OCI-LY1 (cell line): ENCODE measurements at regions not wholly inside any gene's neighbourhood (a gene's known extent, or its start where the extent isn't known, plus 50 kb on each side); places are given as distances from the start of the nearest gene placed in this dataset.
"Not testable (repeated sequence)": the region's sequence is repeated elsewhere in the genome, so short reads cannot be mapped to it uniquely, and the experiment has no call there.

Source experiments
- H2AFZ ChIP-seq: fragments of 200-600 bp; sonication (generic), shearing (Covaris generic); 2 replicates; pipeline ENCODE4 v1.6.0; 2014; ENCODE audit warnings: antibody characterized with exemption, mild to moderate bottlenecking, low read length
- H3F3A ChIP-seq: fragments of 200-600 bp; sonication (generic), shearing (Covaris generic); 2 replicates; pipeline ENCODE4 v1.6.0; 2014; ENCODE audit warnings: mild to moderate bottlenecking, antibody characterized with exemption, low read length, moderate library complexity; ENCODE audit not compliant: insufficient read depth
- H3K27ac ChIP-seq: fragments of 200-600 bp; sonication (generic); 2 replicates; pipeline ENCODE4 v1.5.1; 2014; ENCODE audit warnings: low read length, mixed run types, mild to moderate bottlenecking, low read depth; ENCODE audit not compliant: poor library complexity, severe bottlenecking
- H3K27me3 ChIP-seq: fragments of 200-600 bp; sonication (generic); 2 replicates; pipeline ENCODE4 v1.6.0; 2014; ENCODE audit warnings: antibody characterized with exemption, mild to moderate bottlenecking, low read length, moderate library complexity; ENCODE audit not compliant: insufficient read depth
- H3K36me3 ChIP-seq: fragments of 200-600 bp; sonication (generic); 2 replicates; pipeline ENCODE4 v1.6.1; 2014; ENCODE audit warnings: mild to moderate bottlenecking, antibody characterized with exemption, low read length, moderate library complexity, mixed read lengths; ENCODE audit not compliant: insufficient read depth
- H3K4me1 ChIP-seq: fragments of 200-600 bp; sonication (generic); 2 replicates; pipeline ENCODE4 v1.5.1; 2014; ENCODE audit warnings: mild to moderate bottlenecking, low read length, moderate library complexity; ENCODE audit not compliant: insufficient read depth, severe bottlenecking
- H3K4me2 ChIP-seq: fragments of 200-600 bp; sonication (generic), shearing (Covaris generic); 2 replicates; pipeline ENCODE4 v1.6.1; 2014; ENCODE audit warnings: low read length
- H3K4me3 ChIP-seq: fragments of 200-600 bp; sonication (generic); 2 replicates; pipeline ENCODE4 v1.5.1; 2014; ENCODE audit warnings: low read length, low read depth, mild to moderate bottlenecking, mixed read lengths; ENCODE audit not compliant: poor library complexity, severe bottlenecking
- H3K79me2 ChIP-seq: fragments of 200-600 bp; shearing (Covaris generic); 2 replicates; pipeline ENCODE4 v1.6.1; 2016; ENCODE audit warnings: mixed run types, low read length, mixed read lengths; ENCODE audit not compliant: insufficient read depth
- H3K9ac ChIP-seq: fragments of 200-600 bp; sonication (generic), shearing (Covaris generic); 2 replicates; pipeline ENCODE4 v1.6.1; 2014; ENCODE audit warnings: mild to moderate bottlenecking, low read length, mixed read lengths
- H3K9me2 ChIP-seq: fragments of 200-600 bp; sonication (generic), shearing (Covaris generic); 2 replicates; pipeline ENCODE4 v1.6.1; 2014; ENCODE audit warnings: low read depth, mild to moderate bottlenecking, low read length, mixed read lengths
- H3K9me3 ChIP-seq: fragments of 200-600 bp; shearing (Covaris generic); 2 replicates; pipeline ENCODE4 v1.6.1; 2014; ENCODE audit warnings: low read length, mixed read lengths
- H4K20me1 ChIP-seq: fragments of 200-600 bp; sonication (generic), shearing (Covaris generic); 2 replicates; pipeline ENCODE4 v1.6.0; 2016; ENCODE audit warnings: mild to moderate bottlenecking, low read length; ENCODE audit not compliant: insufficient read depth
- EZH2 ChIP-seq: fragments of 200-600 bp; sonication (generic), shearing (Covaris generic); IDR thresholded peaks from 2 replicates; pipeline ENCODE4 v1.8.0; 2017; ENCODE audit warnings: borderline replicate concordance, mixed run types, mild to moderate bottlenecking, antibody characterized with exemption, low read length, moderate library complexity, mixed read lengths
- TF ChIP-seq, protein P1 (sequence below): fragments of 200-600 bp; sonication (generic), shearing (Covaris generic); IDR thresholded peaks from 2 replicates; pipeline ENCODE4 v1.5.1; 2017; ENCODE audit warnings: mild to moderate bottlenecking, antibody characterized with exemption, low read length, moderate library complexity, mixed read lengths

- H3K4me1 ChIP-seq = no peaks in the 10 kb centered on the region
- no peak overlapping the region for H3K9ac ChIP-seq
- H3K27ac ChIP-seq = no peak overlapping the region
- no peak overlapping the region for H3K4me3 ChIP-seq
- H2AFZ ChIP-seq = no peak overlapping the region
- H3F3A ChIP-seq = no peaks in the 10 kb centered on the region
- H3K36me3 ChIP-seq = no peaks in the 10 kb centered on the region
- no peak for TF ChIP-seq EZH2
- H3K9me3 ChIP-seq = no peaks in the 10 kb centered on the region
- no peaks in the 10 kb centered on the region for H3K79me2 ChIP-seq
- no peak overlapping the region for H3K4me2 ChIP-seq
- no peaks in the 10 kb centered on the region for H3K9me2 ChIP-seq
- H4K20me1 ChIP-seq = no peaks in the 10 kb centered on the region
- H3K27me3 ChIP-seq = no peaks in the 10 kb centered on the region
Observed at GRCh38 chr12:111242184-111242583, 126.7 kb downstream of the PHETA1 start.

DNA sequence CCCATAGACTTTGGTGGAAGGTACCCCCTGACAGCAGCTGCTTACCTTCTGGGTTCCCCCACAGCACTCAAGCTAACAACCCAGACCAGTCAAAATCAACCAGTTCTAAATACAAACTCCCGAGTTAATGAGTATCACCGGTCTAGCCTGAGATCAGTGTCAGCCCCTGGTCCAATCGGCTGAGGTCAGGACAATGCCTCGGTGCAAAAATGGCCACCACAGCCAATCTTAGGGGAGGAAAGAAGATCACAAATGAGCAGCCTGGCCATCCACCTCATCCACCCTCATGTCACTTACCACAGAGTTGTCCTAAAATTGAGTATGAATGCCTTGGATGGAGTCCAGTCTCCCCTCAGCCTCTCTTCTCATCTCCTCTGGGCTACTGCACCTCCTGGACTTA is 128.5 kb downstream of the PHETA1 start:
- Histone ChIP-seq H3K9ac (no peak overlapping the region), H3K36me3 (no peaks in the 10 kb centered on the region), H3K9me2 (no peaks in the 10 kb centered on the region), H2AFZ (no peak overlapping the region), H3K4me2 (no peak overlapping the region), H3K9me3 (no peaks in the 10 kb centered on the region), H3K79me2 (no peaks in the 10 kb centered on the region), H3K27ac (no peak overlapping the region), H3K27me3 (no peaks in the 10 kb centered on the region), H4K20me1 (no peaks in the 10 kb centered on the region), H3K4me3 (no peak overlapping the region), H3F3A (no peaks in the 10 kb centered on the region), H3K4me1 (no peaks in the 10 kb centered on the region)
- no peak for TF ChIP-seq EZH2
- TF ChIP-seq, protein P1, sequence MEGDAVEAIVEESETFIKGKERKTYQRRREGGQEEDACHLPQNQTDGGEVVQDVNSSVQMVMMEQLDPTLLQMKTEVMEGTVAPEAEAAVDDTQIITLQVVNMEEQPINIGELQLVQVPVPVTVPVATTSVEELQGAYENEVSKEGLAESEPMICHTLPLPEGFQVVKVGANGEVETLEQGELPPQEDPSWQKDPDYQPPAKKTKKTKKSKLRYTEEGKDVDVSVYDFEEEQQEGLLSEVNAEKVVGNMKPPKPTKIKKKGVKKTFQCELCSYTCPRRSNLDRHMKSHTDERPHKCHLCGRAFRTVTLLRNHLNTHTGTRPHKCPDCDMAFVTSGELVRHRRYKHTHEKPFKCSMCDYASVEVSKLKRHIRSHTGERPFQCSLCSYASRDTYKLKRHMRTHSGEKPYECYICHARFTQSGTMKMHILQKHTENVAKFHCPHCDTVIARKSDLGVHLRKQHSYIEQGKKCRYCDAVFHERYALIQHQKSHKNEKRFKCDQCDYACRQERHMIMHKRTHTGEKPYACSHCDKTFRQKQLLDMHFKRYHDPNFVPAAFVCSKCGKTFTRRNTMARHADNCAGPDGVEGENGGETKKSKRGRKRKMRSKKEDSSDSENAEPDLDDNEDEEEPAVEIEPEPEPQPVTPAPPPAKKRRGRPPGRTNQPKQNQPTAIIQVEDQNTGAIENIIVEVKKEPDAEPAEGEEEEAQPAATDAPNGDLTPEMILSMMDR = no peak

DNA sequence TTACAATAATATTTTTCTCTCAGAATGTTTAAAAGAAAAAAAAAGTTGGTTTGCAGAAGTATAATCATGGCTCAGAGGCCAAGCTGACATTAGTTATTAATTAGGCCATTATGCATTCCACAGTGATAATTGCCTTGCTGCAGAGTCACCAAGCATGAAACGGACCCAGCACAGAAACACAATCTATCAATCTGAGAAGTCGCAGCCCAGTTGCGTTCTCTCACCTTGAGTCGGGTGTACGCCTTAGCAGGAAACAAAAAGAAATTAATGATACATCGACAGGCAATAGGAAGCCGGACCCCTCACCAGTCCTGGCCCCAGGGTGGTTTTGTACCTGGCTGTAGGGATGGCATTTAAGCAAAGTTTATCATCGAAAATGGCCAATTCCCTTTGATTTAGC is 129.7 kb downstream of the PHETA1 start:
- no peaks in the 10 kb centered on the region for H3K79me2 ChIP-seq
- H3K4me3 ChIP-seq = no peak overlapping the region
- H3K9ac ChIP-seq = no peak overlapping the region
- TF ChIP-seq EZH2 = no peak
- TF ChIP-seq, protein P1 = no peak
- no peaks in the 10 kb centered on the region for H3F3A ChIP-seq
- H3K27me3 ChIP-seq = no peaks in the 10 kb centered on the region
- H3K36me3 ChIP-seq = no peaks in the 10 kb centered on the region
- no peak overlapping the region for H3K4me2 ChIP-seq
- H4K20me1 ChIP-seq = no peaks in the 10 kb centered on the region
- H3K4me1 ChIP-seq = no peaks in the 10 kb centered on the region
- H3K9me2 ChIP-seq = no peaks in the 10 kb centered on the region
- no peak overlapping the region for H2AFZ ChIP-seq
- H3K27ac ChIP-seq = no peak overlapping the region
- H3K9me3 ChIP-seq = no peaks in the 10 kb centered on the region

- Histone ChIP-seq H3K27ac (no peak overlapping the region), H3K9me3 (no peaks in the 10 kb centered on the region), H3K27me3 (no peaks in the 10 kb centered on the region), H3K4me1 (no peaks in the 10 kb centered on the region), H4K20me1 (no peaks in the 10 kb centered on the region), H3F3A (no peaks in the 10 kb centered on the region), H3K4me2 (no peak overlapping the region), H3K9ac (no peak overlapping the region), H2AFZ (no peak overlapping the region), H3K36me3 (no peaks in the 10 kb centered on the region), H3K79me2 (no peaks in the 10 kb centered on the region), H3K4me3 (no peak overlapping the region), H3K9me2 (no peaks in the 10 kb centered on the region)
- TF ChIP-seq, protein P1 = no peak
- TF ChIP-seq EZH2 = no peak
Observed at GRCh38 chr12:111238075-111238734, 130.7 kb downstream of the PHETA1 start.

DNA sequence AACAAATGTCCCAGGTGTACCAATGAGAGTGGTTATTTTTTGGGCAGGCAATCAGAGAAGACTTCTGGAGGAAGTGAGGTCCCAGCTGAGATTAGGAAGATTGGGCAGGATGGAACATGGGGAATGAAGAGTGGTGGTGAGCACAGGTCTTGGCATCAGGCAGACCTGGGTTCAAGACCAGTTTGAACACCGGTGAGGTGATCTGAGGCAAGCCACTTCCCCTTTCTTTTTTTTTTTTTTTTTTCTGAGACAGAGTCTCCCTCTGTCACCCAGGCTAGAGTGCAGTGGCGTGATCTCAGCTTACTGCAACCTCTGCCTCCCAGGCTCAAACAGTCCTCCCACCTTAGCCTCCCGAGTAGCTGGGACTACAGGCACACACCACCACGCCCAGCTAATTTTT is 134.4 kb downstream of the PHETA1 start:
- not testable (repeated sequence) for H3K4me3 ChIP-seq, H3K79me2 ChIP-seq, H3K4me1 ChIP-seq, H3K9me2 ChIP-seq, H2AFZ ChIP-seq, H3K27me3 ChIP-seq, H3F3A ChIP-seq, H3K27ac ChIP-seq, H3K4me2 ChIP-seq, H3K36me3 ChIP-seq, H3K9me3 ChIP-seq, H3K9ac ChIP-seq, H4K20me1 ChIP-seq
